GM18951 (cell line): ENCODE measurements at regions not wholly inside any gene's neighbourhood (a gene's known extent, or its start where the extent isn't known, plus 50 kb on each side); places are given as distances from the start of the nearest gene placed in this dataset.

Source experiments
- POLR2A ChIP-seq: IDR thresholded peaks from 4 replicates; pipeline ENCODE4 v1.6.1; 2011; ENCODE audit warnings: mild to moderate bottlenecking; ENCODE audit not compliant: insufficient read length, insufficient read depth; ENCODE audit errors: extremely low read depth
- in situ Hi-C: fragments of 300-500 bp; cut with MboI; formaldehyde crosslinking; loops from one replicate; pipeline ENCODE4 v1.12.0; 2022; ENCODE audit warnings: low sequenced_read_pairs, mixed read lengths, inconsistent platforms; ENCODE audit not compliant: unreplicated experiment

DNA sequence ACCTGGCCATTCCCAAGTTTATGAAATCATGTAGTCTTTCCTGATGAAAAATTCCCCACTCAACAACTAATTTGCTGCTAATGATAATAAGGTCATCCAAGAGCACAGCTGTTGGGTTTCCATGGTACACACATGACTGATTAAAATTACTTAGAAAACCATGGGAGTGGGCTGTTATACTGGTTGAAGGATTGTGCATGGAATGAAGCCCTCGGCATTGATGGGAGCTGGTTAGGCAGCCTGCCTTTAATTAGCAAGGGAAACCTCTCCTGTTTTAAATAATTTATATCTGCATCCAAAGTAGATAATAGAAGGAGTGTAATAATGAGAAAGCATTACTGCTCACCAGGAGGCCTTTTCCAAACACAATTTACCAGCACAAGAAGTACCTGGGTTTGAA lies 235.1 kb upstream of the CFAP20DC start:
- TF ChIP-seq POLR2A = no peak
- in situ Hi-C loops = no loop called here

DNA sequence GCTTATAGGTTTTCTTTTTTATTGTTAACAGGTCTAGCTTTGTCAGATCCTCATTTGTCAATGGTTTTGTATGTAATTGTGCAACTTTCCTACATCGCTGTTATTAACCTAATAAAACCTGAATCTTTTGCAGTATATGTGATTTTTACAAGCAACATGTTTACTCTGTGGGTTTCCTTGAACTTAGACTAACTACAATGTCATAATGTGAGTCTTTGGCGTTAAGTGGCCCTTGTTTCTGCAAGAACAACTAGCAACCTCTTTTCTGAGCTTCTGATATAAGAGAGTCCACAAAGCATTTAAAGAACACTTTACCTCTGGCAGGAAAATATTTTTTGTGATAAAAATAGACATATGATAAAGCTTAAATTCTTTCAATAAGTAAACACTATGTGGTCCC lies 230.3 kb upstream of the CFAP20DC start:
- in situ Hi-C loops = no loop called here
- no peak for TF ChIP-seq POLR2A

DNA sequence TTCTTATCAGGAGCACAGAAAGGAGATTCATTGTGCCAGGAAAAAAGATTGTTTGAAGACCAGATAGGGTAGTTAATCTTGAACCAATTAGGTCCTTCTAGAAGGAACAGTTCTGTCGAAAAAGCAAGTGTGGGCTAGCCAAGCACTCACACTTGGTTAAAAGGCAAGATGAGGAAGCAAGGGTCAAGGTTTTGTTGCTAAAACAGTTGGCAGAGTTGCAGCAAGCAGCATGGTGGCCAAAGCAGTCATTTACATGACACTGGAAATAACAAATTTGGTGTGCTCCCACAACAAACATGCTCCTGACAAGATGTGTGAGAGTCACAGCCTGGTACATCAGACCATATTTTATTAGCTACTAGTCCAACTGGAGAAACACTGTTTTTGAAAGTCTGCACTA lies 228.0 kb upstream of the CFAP20DC start:
- in situ Hi-C loops = no loop called here
- TF ChIP-seq POLR2A = no peak

DNA sequence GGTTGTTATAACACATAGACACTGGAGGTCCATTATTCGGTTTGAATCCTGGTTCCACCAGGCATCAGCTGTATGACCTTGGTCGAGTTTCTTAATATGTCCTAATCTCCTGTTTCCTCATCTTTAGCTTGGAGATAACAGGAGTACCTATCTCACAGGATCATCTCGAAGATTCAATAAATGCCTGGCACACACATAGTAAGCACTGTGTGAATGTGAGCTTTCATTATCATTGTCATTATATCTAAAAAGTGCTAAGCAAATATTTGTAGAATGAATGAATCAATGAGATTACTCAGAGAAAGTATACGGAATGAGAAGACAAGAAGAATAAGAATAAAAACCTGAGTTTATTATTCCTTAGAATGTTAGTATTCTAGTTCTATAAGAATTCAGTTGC lies 227.4 kb upstream of the CFAP20DC start:
- no peak for TF ChIP-seq POLR2A
- in situ Hi-C loops = no loop called here

DNA sequence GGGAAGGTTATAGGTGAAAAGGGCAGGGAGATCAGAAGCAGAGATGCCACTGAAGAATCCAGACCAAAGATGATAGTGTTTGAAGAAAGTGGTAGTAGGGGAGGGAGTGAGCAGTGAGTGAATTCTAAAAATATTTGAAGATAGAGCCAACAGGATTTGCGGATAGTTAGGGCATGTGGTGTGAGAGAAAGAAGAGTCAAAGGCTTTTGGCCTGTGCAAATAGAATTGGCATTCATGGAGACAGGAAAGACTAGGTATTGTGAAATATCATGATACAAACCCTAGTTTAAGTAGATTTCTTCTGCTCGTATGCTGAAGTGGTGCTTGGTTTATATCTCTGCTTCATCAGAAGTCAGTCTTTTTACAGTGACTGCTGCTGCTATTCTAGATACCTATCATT lies 224.2 kb upstream of the CFAP20DC start:
- TF ChIP-seq POLR2A = no peak
- in situ Hi-C loops = no loop called here

DNA sequence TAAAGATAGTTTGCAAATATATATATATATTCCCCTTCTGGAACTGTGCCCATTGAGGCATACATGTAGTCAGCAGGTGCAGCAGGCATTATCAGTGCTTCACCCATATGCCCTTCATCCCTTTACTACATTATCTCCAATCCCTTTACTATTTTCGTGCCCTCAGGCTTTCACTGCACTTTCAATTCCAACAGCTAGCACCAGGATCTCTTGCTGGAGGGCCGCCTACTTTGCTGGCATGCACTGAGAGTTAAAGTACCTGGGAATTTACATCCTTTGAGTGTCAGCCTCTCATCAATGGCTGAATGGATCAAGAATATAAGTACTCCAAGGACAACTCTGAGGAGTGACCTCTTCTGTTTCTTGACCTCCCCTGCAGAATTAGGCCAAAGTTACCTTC lies 222.1 kb upstream of the CFAP20DC start:
- TF ChIP-seq POLR2A = no peak
- in situ Hi-C loops = no loop called here

DNA sequence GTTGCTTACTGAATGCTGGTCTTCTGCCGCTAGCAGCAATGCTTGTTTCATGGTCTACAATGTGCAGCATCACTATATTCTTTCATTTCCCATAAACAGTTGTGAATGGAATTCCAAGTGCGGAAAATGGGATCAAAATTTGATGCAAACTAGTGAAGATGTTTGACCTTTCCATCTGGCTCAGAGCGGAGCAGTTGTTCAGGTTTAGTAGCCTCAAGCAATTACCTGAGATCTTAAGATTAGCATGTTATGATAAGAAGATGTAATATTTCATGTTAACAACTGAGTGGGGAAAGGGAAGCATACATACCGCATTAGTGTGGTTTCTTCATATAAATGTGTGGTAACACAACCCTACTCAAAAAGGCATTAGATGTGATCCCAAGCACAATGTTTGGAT lies 221.1 kb upstream of the CFAP20DC start:
- no peak for TF ChIP-seq POLR2A
- in situ Hi-C loops = no loop called here

DNA sequence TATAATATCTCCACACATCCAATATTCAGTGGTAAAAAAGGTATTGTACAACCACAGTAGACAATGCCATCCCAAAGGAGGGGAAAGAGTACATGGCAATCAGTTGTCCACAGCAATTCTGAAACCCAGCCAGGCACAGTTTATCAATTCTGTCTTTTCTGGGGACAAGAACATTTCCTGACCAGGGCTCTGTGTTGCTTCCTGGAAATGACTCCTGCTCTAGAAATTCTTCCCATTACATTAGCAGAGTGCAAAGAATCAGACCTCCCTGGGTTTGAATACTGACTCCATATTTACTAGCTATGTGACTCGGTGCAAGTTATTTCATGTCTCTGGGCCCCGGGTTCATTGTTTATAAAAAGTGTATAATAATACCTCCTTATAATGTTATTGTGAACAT lies 220.4 kb upstream of the CFAP20DC start:
- in situ Hi-C loops = no loop called here
- TF ChIP-seq POLR2A = no peak

DNA sequence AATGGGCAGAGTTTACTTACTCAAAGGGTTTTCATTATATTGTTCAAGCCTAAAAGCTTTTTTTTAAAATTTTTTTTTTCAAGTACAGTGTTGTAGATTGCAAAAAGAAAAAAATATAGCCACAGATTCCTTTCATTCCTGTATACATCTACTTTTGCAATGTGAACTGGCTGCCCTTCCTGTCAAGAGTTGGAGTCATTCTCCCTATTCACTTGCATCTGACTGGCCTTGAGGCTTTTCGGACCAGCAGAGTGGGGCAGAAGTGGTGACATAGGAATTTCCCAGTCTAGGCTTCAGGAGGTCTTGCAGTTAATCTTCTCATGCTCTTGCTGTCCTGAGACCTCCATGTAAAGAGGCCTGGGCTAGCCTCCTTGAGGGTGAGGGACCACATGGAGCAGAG lies 218.3 kb upstream of the CFAP20DC start:
- in situ Hi-C loops = no loop called here
- TF ChIP-seq POLR2A = no peak

DNA sequence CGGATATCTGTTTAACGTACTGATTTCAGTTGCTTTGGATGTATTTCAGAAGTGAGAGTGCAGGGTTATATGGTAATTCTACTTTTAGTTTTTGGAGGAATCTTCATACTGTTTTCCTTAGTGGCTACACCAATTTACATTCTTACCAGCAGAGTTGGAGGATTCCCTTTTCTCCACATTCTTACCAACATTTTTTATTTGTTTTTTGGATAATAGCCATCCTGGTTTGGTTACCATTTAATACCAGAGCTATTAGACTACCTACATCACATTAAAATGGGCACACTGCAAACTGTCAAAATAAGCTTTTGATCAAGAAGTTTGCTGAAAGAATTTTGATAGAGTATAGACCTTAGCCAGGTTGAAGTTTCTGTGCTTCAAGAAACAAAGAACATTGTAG lies 217.2 kb upstream of the CFAP20DC start:
- TF ChIP-seq POLR2A = no peak
- in situ Hi-C loops = no loop called here

DNA sequence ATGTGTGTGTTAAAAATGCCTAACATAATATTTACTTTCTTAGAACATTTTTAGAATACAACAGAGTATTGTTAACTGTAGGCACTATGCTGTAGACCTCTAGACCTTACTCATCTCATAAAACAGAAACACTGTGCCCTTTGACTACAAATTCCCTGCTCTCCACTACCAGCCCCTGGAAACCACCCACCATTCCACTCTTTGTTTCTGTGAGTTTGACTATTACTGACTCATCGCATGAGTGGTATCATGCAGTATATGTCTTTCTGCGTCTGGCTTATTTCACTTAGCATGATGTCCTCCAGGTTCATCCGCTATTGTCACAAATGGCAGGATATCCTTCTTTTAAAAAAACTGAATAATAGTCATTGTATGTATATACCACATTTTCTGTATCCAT lies 216.7 kb upstream of the CFAP20DC start:
- no peak for TF ChIP-seq POLR2A
- in situ Hi-C loops = no loop called here

DNA sequence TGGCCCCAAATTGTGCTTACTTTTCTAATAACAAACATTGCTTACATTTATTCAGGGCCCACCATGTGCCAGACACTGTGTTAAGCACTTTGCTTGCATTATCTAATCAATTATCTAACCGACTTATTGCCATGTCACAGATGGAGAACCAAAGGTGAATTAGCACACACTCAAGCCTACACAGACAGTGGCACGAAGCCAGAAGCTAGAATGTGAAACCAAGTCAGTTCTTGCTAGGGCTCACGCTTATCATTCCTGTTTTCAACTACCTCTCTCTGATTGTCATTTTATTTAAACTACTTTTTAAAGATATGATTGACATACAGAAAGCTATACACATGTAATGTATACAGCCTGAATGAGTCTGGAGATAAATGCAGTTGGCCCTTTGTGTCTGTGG lies 215.7 kb upstream of the CFAP20DC start:
- in situ Hi-C loops = no loop called here
- no peak for TF ChIP-seq POLR2A

DNA sequence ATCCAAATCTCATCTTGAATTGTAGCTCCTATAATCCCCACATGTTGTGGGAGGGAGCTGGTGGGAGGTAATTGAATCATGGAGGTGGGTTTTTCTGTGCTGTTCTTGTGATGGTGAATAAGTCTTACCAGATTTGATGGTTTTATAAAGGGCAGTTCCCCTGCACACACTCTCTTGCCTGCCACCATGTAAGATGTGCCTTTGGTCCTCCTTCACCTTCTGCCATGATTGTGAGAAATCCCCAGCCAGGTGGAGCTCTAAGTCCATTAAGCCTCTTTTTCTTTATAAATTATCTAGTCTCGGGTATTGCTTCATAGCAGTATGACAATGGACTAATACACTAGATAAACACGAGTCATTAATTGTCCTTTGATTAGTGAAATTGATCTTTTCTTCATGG lies 214.5 kb upstream of the CFAP20DC start:
- in situ Hi-C loops = no loop called here
- TF ChIP-seq POLR2A = no peak

DNA sequence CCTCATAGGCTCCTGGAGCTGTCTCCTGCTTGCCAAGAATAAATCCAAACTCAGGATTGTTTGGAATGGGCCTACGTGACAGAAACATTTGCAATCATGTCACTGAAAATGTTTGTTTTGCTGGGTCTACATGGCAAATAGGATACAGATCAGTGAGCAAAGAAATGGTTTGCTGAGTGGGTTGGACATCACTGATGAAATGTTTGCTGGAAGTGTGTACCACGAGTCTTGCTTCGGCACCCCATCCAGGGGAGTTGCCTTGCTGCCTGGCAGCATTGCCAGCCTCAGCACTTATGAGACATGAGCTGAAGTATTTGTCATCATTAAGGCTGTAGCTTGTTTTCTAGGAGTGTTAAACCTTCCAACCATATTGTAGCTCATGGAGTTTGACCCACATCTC lies 213.3 kb upstream of the CFAP20DC start:
- in situ Hi-C loops = no loop called here
- no peak for TF ChIP-seq POLR2A

DNA sequence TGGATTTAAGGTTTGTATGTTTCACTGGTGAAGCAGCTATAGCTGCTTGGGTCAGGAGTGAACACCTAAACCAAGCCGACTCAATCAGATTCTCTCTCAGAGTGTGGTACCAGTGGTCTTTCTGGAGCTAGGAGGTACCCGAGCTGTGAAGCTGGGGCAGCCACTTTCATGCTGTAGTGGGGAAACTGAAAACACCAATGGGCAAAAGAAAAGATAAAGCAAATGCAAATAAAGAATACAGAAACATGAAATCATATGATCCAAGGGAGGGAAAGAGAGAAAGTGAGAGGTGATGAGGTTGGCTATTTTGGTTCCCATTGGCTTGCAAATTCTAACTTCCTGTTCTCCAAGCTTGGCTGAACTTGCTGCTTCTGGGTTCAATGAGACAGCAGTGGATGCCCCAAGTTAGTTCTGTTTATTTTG lies 212.3 kb upstream of the CFAP20DC start:
- in situ Hi-C loops = no loop called here

More for the DNA sequence above, 212.3 kb upstream of the CFAP20DC start:
- no peak for TF ChIP-seq POLR2A
